Ishikawa (cell line): ENCODE measurements at regions not wholly inside any gene's neighbourhood (a gene's known extent, or its start where the extent isn't known, plus 50 kb on each side); places are given as distances from the start of the nearest gene placed in this dataset.

Source experiments
- CEBPB ChIP-seq: IDR thresholded peaks from 2 replicates; pipeline ENCODE4 v1.6.1; 2012
- TF ChIP-seq, protein P1 (sequence below): IDR thresholded peaks from 2 replicates; pipeline ENCODE4 v1.6.1; 2012; ENCODE audit warnings: low read depth, mild to moderate bottlenecking

DNA sequence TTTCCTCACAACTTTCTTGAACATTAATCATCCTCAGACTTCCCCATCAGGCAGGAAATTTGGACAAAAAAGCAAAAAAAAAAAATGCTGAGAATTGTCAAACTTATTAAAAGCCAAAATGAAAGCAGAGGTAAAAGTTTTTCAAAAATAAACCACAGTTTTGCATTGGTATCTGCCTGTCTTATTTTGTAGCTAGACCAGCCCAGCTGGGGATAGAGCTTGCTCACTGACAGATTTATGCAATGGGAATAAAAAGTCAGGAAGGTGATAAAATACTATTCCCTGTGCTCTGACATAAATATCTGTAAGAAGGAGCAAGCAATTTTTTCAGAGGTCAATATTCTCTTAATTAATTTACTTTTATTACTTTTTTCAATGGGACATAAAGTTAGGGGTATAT is 1006.7 kb upstream of the ALCAM start:
- no peak for TF ChIP-seq CEBPB
- TF ChIP-seq, protein P1, sequence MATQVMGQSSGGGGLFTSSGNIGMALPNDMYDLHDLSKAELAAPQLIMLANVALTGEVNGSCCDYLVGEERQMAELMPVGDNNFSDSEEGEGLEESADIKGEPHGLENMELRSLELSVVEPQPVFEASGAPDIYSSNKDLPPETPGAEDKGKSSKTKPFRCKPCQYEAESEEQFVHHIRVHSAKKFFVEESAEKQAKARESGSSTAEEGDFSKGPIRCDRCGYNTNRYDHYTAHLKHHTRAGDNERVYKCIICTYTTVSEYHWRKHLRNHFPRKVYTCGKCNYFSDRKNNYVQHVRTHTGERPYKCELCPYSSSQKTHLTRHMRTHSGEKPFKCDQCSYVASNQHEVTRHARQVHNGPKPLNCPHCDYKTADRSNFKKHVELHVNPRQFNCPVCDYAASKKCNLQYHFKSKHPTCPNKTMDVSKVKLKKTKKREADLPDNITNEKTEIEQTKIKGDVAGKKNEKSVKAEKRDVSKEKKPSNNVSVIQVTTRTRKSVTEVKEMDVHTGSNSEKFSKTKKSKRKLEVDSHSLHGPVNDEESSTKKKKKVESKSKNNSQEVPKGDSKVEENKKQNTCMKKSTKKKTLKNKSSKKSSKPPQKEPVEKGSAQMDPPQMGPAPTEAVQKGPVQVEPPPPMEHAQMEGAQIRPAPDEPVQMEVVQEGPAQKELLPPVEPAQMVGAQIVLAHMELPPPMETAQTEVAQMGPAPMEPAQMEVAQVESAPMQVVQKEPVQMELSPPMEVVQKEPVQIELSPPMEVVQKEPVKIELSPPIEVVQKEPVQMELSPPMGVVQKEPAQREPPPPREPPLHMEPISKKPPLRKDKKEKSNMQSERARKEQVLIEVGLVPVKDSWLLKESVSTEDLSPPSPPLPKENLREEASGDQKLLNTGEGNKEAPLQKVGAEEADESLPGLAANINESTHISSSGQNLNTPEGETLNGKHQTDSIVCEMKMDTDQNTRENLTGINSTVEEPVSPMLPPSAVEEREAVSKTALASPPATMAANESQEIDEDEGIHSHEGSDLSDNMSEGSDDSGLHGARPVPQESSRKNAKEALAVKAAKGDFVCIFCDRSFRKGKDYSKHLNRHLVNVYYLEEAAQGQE, result no peak
